GM03348 (cell line): ENCODE measurements at regions not wholly inside any gene's neighbourhood (a gene's known extent, or its start where the extent isn't known, plus 50 kb on each side); places are given as distances from the start of the nearest gene placed in this dataset.

Experiments used
- DNase-seq: peaks from one replicate; pipeline ENCODE4 v3.0.0; 2012; ENCODE audit warnings: low spot score

DNA sequence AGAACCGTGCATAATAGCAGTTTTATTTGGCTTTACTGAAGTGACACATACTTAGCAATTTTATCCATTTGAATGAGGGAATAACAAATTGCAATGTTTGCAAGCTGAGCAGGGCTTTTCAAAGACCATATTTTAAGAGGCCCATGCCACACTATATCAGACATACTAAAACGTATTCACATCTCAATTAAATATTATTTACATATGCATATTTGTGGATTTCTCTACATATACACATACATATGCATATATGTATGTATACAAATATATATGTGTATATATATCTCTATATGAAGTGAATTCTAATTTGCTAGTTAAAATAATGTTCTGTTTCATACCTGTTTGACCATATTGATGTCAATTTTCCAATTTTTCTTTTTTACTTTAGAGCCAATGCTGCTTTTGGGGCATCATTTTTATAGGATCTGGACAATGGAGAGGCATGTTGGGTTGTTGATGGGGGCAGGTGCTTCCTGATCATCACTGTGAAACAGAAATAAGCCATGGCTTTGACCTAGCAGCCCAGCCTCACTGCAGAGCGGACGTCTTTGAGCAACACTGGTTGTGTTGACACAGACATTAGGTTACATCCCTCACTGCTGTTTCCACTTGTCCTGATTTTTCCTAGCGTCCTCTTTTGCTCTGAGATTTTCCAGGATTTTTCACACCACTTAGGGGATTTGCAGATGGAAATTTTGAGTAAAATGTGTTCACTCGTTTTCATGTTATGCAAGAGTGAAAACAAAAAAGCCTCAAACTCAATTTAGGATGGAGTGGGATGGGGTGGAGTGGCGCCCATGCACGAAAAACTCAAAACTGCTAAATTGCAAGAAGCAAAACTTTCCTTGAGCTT, 56.9 kb downstream of the RDH14 start:
- DNase-seq: no peak

DNA sequence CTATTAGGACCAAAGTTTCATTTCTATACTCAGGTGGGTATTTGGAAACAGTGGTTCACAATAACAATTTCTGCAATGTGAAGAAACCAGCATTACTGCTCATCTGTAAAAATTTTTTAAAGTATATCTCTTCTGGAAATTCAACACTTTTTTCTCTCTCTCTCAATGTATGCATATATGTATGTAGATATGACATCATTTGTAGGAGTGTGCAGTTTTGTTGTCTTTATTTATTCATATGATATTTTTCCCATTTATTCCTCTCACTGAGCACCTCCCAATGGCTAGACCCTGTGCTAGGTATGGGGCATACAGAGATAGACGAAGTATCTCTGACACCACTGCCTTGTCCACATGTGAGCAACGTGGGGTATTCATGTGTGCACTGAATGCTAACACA, 58.3 kb downstream of the RDH14 start:
- no peak for DNase-seq

DNA sequence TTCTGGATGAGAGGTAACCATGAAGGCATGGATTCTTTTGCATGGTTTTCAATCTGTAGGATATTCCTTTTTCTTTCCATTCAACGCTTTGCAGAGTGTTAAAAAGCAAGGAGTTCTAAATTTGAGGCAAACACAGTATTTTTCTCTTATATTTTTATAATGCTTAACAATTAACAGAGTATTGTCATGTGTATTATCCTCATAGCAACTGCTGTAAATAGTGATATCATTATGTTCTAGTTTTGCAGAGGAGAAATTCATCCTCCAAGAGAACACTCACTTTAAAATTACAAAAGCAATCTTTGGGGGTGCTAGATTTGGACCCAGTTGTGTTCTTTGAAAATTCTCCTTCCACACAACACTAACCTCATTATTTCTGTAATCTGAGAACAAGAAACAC, 58.7 kb downstream of the RDH14 start:
- DNase-seq: no peak

DNA sequence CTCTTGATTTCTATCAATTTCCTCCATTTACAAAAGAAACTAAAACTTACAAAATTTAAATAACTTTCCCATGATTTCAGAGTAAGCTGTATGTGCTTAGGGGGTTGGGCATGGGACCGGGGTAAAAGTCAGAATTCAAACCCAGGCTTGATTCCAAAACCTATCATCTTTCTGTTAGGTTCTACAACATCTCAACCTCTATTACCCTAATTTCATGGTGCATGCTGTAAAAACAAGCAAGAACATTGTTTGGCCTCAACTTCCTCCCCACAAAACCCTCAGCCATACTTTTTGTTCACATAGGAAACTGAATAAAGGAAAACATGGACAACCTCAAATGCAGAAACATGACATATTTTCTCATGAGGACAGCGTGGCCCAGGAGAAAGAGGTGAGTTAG, 59.3 kb downstream of the RDH14 start:
- DNase-seq: no peak

DNA sequence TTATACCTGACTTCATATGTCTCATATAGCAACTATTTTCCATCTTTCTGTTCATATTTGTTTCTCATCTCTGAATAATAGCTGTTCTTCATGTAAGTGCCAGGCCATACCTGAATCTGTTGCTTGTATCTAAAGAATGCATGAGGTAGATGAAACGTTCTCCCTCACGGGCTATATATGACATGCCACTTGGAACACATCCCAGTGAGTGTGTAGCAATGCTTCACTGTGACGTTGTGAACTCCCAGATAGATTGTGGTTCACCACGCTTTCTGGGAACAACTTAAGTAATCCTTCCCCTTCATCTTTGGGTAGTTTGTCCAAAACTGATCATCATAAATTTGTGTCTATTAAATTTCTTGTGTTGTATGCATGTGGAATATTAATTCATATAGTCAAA, 60.1 kb downstream of the RDH14 start:
- DNase-seq: no peak

DNA sequence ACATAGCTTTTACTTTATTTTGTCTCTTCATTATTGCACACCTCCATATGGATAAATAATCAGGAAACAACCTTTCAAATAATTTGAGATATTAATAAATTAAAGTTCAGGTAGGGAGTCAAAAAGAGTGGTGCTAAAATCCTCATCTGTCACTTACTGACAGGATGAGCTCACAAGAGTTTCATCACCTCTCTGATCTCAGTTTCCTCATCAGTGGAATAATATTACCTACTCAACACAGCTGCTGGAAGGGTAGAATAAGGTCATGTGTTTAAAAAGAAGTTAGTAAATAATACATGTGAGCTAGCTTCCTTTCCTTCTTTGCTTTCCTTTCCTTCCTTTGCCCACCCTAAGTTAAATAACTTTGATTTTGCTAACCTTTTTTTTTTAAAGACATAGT, 61.9 kb downstream of the RDH14 start:
- no peak for DNase-seq

DNA sequence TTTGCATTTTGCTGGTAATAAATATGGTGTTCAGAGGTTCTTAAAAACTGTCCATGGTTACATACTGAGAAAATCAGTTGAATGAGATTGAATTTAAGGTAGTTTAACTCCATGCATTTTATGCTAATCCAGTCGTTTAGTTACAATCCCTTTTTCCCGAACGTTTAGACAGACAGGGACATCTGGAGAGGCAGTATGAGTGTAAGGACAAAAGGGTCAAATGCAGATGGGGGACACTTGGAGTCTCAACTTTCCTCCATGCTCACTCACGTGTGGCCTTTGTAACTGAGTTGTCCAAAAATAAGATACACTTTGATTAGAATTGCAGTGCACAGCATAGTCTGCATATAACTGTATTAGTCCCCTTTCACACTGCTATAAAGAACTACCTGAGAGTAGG, 63.9 kb downstream of the RDH14 start:
- DNase-seq: no peak

DNA sequence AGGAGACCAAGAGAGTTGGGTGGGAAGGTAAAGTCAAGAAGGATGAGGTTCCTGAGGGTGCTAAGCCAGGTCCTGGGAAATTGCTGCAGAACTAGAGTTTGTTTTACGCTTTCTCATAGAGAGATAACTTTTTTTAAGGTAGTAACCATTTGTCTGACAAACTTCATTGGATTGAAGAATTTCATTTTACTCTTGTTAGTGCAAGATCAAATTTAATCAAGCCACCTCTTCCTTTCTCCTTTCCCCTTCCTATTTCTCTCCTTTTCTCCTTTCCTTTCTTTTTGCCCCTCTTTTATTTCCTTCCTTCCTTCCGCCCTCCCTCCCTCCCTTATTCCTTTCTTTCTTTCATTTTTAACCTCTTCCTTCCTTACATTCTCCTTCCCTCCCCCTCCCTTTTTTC, 65.4 kb downstream of the RDH14 start:
- DNase-seq: no peak

DNA sequence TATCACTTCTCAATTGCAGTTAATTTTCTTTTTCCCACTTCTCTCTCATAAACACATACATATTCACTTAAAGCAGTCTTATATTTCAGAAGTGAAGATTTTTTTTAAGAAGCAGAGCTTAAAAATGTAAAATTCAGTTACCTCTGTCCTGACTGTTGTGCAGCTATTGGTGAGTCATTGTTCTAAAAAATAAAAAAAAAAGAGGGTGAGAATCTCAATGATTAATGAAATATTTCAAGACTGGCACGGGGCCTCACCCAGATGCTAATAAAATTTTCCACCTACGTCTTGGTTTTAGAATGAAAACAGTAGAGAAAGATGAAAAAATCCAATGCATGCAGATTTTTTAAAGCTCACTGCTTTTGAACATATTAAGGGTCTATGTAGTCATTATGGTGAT, 67.7 kb downstream of the RDH14 start:
- peak; percentile 11 for DNase-seq

DNA sequence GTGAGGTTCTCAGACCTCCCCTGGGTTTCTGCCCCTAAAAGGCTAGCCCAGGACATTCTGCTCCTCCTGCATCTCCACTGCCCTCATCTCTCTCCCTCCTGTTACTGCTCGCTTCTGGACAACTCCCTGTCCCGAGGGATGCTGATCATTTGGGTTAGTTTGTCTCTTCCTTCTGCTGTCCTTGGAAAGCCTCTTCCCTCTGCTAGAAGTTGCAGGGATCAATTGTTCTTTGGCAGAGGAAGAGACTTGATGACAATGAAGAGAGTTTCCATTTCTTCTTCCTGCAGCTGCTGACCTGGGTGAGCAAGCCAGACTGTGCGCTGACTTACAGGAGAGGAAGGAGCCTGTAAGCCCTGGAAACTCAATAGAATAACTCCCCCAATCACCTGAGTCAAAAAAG, 68.9 kb downstream of the RDH14 start:
- no peak for DNase-seq

DNA sequence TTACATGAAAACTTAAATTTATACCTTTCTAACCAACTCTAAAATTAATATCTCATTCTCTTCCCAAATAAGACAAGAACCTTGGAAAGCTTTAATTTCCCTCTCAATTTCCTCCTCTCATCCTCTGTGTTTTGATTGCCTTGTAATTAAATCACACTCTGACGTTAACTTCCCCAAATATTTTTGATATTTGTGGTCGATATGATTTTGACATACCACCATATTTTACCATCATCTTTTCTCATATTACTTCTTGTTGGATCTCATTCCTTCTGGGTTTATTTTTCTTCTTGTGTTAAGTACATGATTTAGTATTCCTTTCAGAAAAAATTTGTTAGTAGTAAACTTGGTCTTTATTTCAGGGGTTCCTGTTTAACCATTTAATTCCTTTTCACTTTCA, 69.6 kb downstream of the RDH14 start:
- DNase-seq: no peak

DNA sequence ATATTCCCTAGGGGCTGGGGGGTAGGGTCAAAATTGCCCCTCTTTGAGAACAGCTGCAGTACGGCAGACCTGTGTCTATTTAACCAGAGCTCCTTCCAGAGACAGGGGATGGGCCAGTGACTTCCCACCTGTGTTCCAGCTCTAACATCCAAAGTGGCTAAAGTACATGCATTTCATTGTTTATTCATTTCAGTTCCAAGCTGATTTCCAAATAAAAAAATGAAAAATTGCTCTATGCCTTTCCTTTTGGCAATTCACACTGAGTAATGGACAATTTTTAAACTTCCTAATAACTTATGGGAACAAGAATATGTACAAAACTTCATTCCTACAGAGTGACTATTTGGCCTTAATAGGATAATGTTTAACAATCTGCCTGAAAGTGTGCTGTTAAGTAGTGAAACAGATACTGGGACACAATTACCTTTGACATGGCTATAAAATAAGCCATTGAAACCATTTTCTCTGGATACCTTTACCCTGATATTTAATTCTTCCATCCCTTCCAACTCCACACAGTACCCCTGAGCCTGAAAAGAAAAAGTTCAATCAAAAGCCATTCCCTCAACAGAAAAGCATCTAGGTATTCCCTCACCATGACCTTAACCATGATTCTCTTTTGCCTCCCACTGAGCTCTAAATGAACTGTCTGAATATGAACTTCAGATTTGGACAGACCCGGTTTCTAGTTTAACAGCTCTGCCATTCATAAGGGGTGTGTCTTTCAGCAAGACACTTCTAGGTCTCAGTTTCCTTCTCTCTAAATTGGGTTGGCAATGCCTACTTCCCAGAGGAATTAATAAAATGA, 73.1 kb downstream of the RDH14 start:
- DNase-seq: no peak

DNA sequence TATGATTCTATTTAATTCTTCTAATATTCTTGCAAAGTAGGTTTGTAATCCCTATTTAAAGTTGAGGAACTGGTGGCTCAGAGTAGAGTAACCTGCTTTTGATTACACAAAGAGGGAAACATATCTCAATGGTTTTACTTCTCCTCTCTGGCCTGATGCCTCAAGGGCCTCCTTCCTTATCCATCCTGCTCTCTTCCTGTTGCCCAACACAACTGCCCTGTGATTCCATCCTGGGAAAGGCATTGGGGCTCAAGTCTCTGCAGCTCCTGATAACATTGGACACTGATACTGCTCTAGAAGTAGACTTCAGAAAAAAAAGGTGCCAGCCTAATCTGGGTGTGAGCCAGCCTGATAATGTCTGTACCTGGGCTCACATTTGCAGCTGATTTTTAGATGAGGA, 75.8 kb downstream of the RDH14 start:
- DNase-seq: no peak

DNA sequence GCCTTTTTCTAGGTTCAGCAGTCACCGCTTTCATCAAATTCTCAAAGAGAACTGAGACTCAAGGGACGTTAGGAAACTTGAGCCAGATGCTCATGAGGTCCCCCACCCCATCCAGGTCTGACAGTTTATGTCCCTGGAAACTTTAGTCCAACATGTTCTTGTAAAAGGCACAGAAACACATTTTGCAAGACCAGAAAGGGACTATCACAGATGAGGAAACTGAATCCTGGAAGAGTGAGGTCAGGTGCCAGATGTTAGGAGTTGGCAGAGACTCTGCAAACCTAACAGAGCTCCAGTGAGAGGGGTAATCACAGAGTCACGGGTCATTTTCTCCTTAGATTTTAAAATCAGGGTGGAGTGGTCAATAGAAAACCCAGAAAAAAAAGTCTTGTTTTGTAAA, 76.6 kb downstream of the RDH14 start:
- peak; percentile 15 for DNase-seq

DNA sequence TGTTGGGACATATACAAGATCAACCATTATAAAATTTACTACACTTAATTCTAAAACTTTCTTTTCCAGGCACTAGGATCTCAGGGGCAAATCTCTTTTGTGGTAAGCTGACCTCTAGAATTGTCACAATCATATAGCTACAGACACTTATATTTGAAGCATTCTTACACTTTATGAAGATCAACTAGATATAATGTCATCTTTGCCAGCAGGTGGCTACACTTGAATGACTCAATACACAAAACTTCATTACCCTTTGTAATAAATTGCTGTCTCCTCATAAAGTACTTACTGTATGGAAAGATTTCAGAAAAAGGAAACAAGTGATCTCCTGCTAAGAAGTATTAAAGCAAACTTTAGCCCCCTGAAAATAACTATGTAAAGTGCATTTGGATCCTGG, 77.8 kb downstream of the RDH14 start:
- DNase-seq: no peak

DNA sequence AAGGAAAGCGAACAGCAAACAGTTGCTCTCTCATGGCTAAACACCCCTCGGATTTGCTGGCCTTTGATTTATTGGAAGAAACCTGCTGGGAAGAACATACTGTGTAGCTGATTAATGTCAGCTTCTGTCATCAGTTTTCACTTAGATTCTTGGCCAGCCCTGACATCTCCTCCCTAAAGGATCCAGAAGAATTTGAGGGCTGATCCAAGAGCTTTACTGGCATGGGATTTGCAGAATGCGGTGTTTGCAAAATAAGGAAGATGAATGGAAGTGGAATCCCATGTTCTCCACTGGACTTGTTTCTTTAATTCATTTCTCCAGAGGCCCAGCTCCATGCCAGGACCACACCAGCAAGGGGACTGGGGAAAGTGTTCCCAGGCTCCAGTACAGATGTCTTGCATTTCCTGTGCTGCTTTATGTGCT, 80.5 kb downstream of the RDH14 start:
- peak; percentile 71 for DNase-seq

DNA sequence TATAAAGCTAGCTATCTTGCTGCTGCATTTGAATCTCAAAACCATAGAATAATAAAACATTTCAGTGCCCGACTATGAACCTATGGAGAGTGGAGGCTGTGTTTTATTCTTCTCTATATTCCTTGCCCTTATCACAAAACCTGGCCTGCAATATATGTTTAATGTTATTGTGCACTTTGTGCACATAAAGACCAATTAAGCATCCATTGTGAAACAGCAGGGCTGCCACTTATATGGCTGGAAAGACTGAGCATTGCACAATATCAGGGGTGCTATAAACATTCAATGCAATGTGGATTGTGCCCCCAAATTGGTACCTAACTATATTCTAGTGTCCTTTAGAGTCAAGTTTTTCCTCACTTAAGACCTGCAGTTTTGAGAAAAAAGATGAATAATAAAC, 83.2 kb downstream of the RDH14 start:
- no peak for DNase-seq

DNA sequence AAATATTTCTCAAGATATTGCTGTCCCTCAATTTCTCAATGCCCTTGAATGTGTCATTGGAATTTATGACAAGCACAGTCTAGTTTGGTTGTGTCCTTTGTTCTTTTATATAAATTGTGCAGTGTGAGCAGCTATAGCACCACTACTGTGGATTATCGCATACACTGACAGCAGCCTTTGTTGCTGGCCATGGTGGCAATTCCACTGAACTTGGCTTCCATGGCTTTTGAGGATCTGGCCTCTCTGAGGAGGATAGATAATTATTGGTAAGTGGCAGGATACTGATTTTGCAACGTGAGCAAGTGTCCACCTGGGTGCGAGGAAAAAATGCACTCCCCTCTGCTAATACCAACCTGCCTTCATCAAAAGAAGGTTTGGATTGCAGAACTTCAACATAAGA, 84.0 kb downstream of the RDH14 start:
- DNase-seq: no peak

DNA sequence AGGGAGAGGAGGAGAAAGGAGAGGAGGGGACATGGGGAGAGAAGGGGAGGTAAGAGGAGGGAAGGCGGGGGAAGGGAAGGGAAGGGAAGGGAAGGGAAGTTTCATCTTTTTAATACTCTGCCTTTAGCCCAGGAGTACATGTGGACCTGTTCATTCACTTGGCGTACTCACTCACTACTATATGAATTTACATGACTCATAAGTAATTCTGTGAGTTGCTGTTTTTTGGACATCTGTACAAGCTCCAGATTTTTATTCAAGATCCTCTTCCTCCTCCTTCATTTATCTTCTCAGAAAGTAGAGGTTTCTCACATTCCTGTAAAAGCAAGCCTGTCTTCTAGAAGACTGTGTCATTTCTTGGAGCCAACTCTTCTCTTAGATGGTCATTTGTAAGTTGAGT, 84.6 kb downstream of the RDH14 start:
- no peak for DNase-seq

DNA sequence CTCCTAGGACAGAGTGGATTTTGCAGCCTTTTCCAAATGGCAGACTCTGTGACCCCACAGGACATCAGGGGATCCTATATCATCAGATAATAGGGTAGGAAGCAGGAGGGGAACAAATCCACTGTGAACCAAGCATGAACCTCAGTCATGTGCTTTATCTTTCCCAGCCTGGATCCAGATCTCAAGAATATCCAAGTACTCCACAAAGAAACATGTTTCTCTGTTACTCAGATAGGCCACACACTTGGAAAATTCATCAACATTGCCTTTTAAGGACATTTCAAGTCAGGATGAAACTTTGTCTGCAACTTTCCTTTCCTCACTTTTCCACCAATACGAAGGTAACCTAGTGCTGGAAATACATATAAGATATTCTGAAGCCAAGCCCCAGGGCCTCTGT, 85.8 kb downstream of the RDH14 start:
- no peak for DNase-seq

DNA sequence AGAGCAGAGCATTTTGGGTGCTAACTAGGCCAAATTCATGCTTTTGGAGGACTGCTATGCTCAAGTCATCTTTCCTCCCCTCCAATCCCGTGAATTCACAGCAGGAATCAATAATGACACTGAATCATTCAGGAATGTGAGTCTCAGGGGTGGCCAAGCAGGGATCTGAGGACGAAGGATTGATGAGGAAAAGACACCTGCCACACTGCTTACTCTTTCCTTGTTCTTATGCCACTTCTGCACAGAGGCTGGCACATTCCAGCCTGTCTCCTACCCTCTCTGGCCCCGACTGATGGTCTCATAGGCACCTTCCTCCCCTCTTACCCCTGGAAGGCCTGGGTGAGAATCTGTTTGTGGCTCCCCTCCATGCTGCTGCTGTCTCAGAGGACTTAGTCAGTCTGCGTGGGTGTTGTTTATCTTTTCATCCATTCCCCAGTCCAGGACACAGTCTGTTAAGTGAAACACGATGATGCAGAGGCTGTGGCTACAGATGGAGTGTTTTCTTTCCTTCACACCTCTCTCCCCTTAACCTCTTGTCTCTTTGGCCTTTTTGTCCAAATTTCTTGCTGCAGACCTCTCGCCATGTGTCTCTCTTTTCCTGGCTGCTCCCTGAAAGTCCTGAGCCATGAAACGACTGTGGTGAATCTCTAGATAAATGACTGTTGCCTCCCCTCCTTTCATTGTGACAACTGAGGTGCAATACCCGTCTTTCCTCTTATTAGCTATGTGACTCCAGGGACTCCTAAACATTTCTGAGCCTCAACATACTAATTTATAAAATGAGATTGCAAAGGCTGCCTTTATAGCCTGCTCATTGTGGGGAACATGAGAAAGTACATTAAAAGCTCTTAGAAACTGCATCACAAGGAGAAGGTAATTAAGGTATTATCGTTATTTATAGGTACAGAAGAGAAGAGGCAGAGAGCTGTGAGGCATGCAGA, 86.9 kb downstream of the RDH14 start:
- peak; percentile 86 for DNase-seq

DNA sequence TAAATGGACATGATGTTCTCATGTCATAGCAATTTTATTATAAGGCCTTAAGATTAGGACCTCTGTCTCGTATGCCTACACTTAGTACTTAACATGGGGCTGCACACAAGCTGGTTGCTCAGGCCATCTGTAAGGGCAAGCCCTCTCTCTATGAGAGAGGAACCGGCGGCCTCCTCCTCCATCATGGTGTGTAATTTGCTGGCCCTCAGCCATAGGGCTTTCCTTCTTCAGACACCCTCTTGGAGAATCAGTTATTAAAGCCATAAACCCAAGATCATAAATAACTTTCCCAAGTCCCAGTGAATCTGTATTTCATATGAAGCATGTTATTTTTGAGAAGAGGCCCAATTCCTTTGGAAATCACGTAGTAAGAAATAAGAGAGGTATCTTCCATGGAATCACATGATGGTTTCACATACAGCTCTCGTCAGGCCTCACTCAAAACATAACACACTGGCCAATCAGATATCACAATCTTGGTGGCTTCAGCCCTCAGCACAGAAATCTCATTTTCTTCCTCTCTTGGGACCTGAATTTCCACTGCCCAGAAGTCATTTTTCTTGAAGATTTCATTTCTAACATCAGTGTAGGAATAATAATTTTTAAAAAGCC, 92.6 kb downstream of the RDH14 start:
- DNase-seq: no peak
